ENCODE measurements at regions not wholly inside any gene's neighbourhood (a gene's known extent, or its start where the extent isn't known, plus 50 kb on each side); places are given as distances from the start of the nearest gene placed in this dataset.

- DNase-seq (ENCODE audit: low read depth in 2 of 2), result no peak
These were observed 239.2 kb upstream of the UMPS start for GRCh38 chr3:124491098-124491497.

DNA sequence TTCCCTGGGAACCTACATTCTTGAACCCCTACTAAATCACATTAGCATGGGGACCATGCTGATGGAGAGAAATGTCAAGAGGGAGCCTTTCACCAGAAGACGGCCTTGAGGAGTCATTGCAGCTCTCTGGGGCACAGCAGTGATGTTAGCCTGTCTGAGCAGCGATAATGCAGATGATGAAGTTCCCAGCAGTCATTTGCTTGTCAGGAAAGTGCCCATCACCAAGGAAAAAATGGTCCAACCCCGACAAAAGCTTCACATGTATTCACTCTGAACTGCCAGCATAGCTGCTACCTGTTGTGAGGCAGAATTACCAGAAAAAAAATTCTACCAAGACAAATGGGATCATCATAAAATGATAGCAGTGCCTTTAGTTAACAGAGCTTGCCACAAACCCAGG is 238.4 kb upstream of the UMPS start:
- no peak for DNase-seq (ENCODE audit: low read depth in 2 of 2)

GRCh38 chr3:124492824-124493223 is 237.4 kb upstream of the UMPS start:
- DNase-seq (ENCODE audit: low read depth in 2 of 2), result no peak

DNA sequence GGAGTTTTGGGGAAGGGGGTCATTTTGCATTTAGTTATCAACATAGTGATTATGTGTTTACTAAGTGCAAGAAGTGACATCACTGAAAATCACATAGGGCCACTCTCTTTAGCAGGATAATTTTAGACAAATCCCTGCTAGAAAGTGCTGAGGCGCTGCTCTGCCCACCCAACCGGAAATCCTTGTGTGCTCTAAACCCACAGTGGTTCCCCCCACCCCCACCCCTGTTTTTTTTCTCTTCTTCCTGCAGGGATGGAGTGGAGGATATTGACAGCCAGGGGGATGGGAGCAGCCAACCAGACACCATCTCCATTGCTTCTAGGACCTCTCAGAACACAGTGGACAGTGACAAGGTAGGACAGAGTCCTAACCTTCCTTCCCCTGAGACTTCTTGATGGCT is 234.2 kb upstream of the UMPS start:
- DNase-seq (ENCODE audit: low read depth in 2 of 2), result no peak

DNA sequence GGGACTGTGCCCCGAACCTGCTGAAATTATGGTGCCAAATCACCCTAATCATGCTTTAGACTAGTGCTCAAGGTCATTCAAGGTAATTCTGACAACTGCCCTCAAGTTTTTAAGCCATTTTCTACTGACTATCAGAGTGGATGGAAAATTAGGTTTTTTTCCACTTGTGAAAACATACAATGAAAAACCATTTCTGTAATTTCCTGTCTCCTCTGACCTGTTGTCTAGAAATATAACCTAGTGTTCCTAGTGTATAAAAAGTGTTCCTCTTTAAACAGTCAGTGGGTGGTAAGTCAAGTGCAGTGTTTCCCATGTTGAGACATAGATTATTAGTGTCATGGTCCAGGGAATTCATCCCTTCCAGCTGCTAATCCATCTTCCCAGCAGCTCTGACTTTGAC is 232.8 kb upstream of the UMPS start:
- no peak for DNase-seq (ENCODE audit: low read depth in 2 of 2)

- DNase-seq (ENCODE audit: low read depth in 2 of 2), result no peak
These were observed 231.4 kb upstream of the UMPS start for GRCh38 chr3:124498891-124499290.

- no peak for DNase-seq (ENCODE audit: low read depth in 2 of 2)
These were observed 225.8 kb upstream of the UMPS start for GRCh38 chr3:124504332-124505059.

DNA sequence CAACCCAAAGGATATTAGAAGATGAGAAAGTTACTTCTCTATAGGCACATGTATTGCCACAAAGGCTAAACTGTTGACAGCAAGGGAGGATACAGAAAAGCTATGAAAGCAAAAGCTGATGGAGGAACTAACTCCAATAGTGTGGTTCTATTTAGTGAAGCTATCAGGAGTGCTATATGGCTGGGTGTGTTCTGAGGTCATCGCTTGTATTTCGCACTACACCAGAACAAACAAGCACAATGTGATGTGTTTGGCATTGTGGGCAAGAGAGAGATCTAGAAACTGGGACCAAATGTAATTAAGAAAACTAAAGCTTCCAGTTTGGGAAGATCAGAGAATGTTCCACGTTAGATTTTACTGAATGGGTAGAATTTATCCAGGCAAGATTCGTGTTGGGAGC is 220.4 kb upstream of the UMPS start:
- DNase-seq (ENCODE audit: low read depth in 2 of 2), result no peak

- no peak for DNase-seq (ENCODE audit: low read depth in 2 of 2)
These were observed 220.0 kb upstream of the UMPS start for GRCh38 chr3:124510290-124510689.

DNA sequence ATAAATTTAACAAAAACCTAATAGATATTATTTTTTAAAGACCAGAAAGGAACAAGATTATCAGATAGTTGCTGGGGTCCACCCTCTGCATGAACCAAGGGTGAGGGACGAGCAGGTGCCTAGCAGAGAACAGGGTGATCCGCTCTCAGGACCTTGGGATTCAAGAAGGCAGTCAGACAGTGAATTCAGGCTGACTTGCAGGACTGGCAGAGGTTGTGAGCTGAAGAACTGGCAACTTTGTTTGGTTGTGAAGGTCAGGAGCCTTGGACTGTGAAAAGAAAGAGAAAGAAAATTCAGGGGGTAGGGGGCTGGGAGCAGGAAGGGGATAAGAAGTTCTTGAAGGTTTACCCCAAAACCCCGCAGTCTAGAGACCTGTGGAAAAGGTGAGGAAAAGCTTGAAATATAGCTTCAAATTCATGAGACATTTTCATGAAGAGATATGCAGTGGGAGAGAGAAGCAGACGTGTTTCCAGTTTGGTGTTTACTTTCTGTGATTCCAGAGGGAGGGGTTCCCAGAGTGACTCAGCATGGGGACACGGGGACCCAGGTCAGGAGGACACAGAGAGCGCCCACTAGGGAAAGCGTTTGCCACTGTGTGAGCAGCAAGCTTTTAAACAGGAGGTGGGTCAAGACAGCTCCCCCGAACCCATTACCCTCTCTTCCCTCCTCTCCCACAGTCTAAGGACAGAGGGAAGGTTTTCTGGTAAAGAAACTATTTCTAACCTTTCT is 217.2 kb upstream of the UMPS start:
- DNase-seq (ENCODE audit: low read depth in 2 of 2), result no peak

GRCh38 chr3:124513610-124513997 is 216.6 kb upstream of the UMPS start:
- DNase-seq (ENCODE audit: low read depth in 2 of 2), result no peak

DNA sequence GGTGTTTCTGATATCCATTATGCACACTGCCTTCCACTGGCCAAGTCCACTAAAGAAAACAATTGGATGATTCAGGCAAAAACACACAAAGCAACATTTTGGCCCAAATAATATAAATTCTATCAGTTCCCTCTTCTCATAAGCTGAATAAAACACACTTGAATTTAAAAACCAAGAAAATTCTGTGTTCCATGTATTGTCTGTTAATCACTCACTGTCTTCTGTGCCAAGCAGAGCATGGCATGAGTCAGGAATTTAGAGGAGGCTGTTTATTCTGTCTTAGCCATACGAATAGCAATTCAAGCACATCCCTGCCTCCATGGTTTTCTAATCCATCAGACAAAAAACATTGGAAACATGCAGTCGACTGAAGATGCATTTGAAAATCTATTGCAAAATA is 215.6 kb upstream of the UMPS start:
- no peak for DNase-seq (ENCODE audit: low read depth in 2 of 2)

DNA sequence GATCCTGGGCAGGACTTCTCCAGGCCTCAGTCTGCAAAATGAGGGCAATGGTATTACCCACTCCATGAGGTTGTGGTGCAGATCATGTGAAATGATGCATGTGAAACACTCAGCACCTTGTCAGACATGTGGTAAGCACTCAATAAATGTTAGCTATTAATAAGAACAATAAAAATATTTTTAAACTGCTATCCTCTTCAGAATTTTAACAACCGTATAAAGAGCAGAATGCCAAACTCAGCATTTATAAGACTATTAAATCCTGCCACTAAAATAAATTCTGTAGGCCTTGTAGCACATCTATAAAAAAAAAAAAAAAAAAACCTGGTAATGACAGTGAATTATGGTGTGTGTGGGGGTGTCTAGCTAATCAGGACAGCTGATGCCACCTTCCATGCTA is 213.9 kb upstream of the UMPS start:
- DNase-seq (ENCODE audit: low read depth in 2 of 2), result no peak

GRCh38 chr3:124517306-124517705 is 212.9 kb upstream of the UMPS start:
- DNase-seq (ENCODE audit: low read depth in 2 of 2), result no peak

- DNase-seq (ENCODE audit: low read depth in 2 of 2), result no peak
These were observed 211.9 kb upstream of the UMPS start for GRCh38 chr3:124518350-124518749.

- DNase-seq (ENCODE audit: low read depth in 2 of 2), result no peak
These were observed 210.6 kb upstream of the UMPS start for GRCh38 chr3:124519591-124520194.

DNA sequence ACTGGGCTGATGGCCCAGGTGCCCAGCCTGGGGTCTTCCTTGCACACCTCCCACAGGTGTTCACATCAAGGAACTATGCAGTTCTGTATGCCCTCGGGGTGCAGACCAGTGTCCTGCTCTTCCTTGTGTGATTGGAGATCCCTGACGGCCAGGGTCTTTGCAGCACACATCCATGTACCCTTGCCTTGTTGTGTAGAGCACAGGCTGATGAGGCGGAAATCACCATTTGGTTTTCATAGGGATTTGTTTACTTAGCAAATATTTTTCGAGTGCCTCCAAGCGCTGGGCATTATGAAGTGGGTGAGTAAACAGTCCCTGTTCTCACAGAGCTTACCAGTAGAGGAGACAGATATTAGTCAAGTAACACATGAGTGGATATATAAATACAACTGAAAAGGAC is 209.3 kb upstream of the UMPS start:
- DNase-seq (ENCODE audit: low read depth in 2 of 2), result no peak

GRCh38 chr3:124522082-124522625 is 208.1 kb upstream of the UMPS start:
- no peak for DNase-seq (ENCODE audit: low read depth in 2 of 2)

DNA sequence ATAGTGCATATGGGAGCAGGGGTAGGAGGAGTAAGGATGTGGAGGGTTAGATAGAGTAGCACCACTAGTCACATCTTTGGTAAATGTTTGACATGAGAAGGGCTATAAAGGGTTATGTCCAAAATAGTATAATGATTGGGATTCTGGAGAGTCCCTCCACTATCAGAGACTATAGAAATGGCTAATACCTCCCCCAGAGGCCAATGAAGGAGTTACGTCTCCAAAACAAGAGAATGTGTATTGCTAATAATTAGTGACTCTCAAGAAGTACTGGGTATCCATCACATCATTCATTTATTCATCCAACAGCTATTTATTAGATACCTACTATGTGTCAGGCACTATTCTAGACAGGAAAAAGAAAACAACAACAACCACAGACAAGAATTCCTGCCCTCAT is 203.7 kb upstream of the UMPS start:
- no peak for DNase-seq (ENCODE audit: low read depth in 2 of 2)

DNA sequence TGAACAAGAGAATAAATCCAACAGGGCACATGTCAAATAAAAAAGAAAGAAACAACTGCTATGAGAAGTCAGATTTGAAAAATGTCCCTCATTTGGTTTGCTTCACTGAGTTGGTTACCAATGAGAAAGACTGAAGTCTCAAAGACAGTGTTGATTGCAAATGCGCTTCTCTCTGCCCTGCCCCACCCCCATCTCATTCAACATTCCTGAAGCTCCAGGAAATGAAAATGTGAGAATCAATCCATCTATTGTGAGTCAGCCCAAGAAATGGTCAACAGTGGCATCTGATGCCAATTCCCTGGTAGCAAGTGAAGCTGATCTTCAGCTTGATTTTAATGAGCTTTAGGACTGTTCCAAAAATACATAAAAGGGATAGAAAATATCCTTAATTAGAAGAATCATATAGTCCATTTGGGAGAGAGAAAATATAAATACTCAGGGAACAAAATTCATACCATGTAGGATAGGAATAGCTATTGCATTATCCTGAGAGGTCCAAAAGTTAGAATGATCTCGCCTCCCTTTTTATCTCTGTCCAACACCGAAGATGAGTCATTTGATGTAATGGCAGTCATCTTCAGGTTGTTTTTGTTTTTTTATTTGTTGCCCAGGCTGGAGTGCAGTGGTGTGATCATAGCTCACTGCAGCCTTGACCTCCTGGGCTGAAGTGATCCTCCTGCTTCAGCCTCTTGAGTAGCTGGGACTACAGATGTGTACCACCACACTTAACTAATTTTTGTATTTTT is 200.3 kb upstream of the UMPS start:
- DNase-seq (ENCODE audit: low read depth in 2 of 2), result no peak

DNA sequence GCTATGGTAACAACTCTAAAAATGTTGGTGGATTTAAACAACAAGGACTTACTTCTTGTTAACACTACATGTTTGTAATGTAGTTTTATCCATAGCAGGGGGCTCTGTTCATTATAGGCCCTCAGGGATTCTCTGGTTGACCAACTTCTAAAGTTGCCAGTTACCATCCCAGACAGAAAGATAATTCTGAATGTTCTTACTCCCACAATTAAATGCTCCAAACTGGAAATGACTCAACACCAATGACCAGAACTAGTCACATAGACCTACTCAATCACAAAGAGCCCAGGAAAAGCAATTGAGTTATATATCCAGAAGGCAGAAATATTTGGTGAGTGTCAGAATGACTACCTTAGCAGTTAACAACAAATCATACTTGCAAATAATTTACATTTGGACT is 199.3 kb upstream of the UMPS start:
- no peak for DNase-seq (ENCODE audit: low read depth in 2 of 2)

GRCh38 chr3:124532071-124532470 is 198.2 kb upstream of the UMPS start:
- no peak for DNase-seq (ENCODE audit: low read depth in 2 of 2)
